ENCODE measurements at regions not wholly inside any gene's neighbourhood (a gene's known extent, or its start where the extent isn't known, plus 50 kb on each side); places are given as distances from the start of the nearest gene placed in this dataset.
"Not testable (repeated sequence)": the region's sequence is repeated elsewhere in the genome, so short reads cannot be mapped to it uniquely, and the experiment has no call there.

GRCh38 chr1:232425421-232425820 is 204.5 kb downstream of the SIPA1L2 start:
- DNase-seq: no peak
- peaks cover 0 to 12% (median 0%) of the 10 kb centered on the region in 3 donors for H3K4me1 Mint-ChIP-seq
- Histone ChIP-seq H3K9me3 (ENCODE audit: low read length) (no peaks in the 10 kb centered on the region), H3K4me1 (ENCODE audit: insufficient read depth, low read length) (no peaks in the 10 kb centered on the region), H3K36me3 (ENCODE audit: insufficient read depth, low read length) (no peaks in the 10 kb centered on the region), H3K4me3 (ENCODE audit: low read length) (no peak overlapping the region), H3K27me3 (ENCODE audit: insufficient read depth, low read length, poor library complexity, severe bottlenecking) (no peaks in the 10 kb centered on the region), H3K27ac (ENCODE audit: low read depth, low read length) (no peak overlapping the region)
- CTCF ChIA-PET: no interaction called here
- no peaks in the 10 kb centered on the region for H3K27me3 Mint-ChIP-seq
- no peak overlapping the region for H3K27ac Mint-ChIP-seq
- H3K9me3 Mint-ChIP-seq: no peaks in the 10 kb centered on the region
- POLR2A ChIA-PET: no interaction called here
- peaks cover 0 to 11% (median 7%) of the 10 kb centered on the region in 3 donors for H3K36me3 Mint-ChIP-seq
- no peak overlapping the region for H3K4me3 Mint-ChIP-seq

- Histone ChIP-seq H3K27me3 (ENCODE audit: insufficient read depth, low read length, poor library complexity, severe bottlenecking) (no peaks in the 10 kb centered on the region), H3K4me1 (ENCODE audit: insufficient read depth, low read length) (no peaks in the 10 kb centered on the region), H3K9me3 (ENCODE audit: low read length) (no peaks in the 10 kb centered on the region), H3K36me3 (ENCODE audit: insufficient read depth, low read length) (no peaks in the 10 kb centered on the region), H3K27ac (ENCODE audit: low read depth, low read length) (no peak overlapping the region), H3K4me3 (ENCODE audit: low read length) (no peak overlapping the region)
- H3K27me3 Mint-ChIP-seq: peaks cover 0 to 6% of the 10 kb centered on the region in 2 donors
- H3K4me3 Mint-ChIP-seq: no peak overlapping the region
- CTCF ChIA-PET: no interaction called here
- H3K9me3 Mint-ChIP-seq: no peaks in the 10 kb centered on the region
- no peak for DNase-seq
- POLR2A ChIA-PET: no interaction called here
- peaks cover 0 to 22% (median 9%) of the 10 kb centered on the region in 3 donors for H3K36me3 Mint-ChIP-seq
- peaks cover 0 to 12% (median 0%) of the 10 kb centered on the region in 3 donors for H3K4me1 Mint-ChIP-seq
- H3K27ac Mint-ChIP-seq: no peak overlapping the region
Observed at GRCh38 chr1:232423591-232423990, 206.3 kb downstream of the SIPA1L2 start.

GRCh38 chr1:232422898-232423297 is 207.0 kb downstream of the SIPA1L2 start:
- Mint-ChIP-seq H3K27me3 (peaks cover 1 to 6% of the 10 kb centered on the region in 2 donors), H3K27ac (no peak overlapping the region), H3K36me3 (peaks cover 0 to 22% (median 10%) of the 10 kb centered on the region in 3 donors), H3K4me3 (no peak overlapping the region), H3K4me1 (peaks cover 0 to 12% (median 0%) of the 10 kb centered on the region in 3 donors), H3K9me3 (no peaks in the 10 kb centered on the region)
- H3K4me3 ChIP-seq (ENCODE audit: low read length): no peak overlapping the region
- POLR2A ChIA-PET: no interaction called here
- DNase-seq: no peak
- no peaks in the 10 kb centered on the region for H3K36me3 ChIP-seq (ENCODE audit: insufficient read depth, low read length)
- H3K27me3 ChIP-seq (ENCODE audit: insufficient read depth, low read length, poor library complexity, severe bottlenecking): no peaks in the 10 kb centered on the region
- no peaks in the 10 kb centered on the region for H3K4me1 ChIP-seq (ENCODE audit: insufficient read depth, low read length)
- no peak overlapping the region for H3K27ac ChIP-seq (ENCODE audit: low read depth, low read length)
- no peaks in the 10 kb centered on the region for H3K9me3 ChIP-seq (ENCODE audit: low read length)
- CTCF ChIA-PET: no interaction called here

GRCh38 chr1:232422098-232422497 is 207.8 kb downstream of the SIPA1L2 start:
- Mint-ChIP-seq H3K27me3 (peaks cover 1 to 6% of the 10 kb centered on the region in 2 donors), H3K27ac (no peak overlapping the region), H3K36me3 (peaks cover 0 to 22% (median 11%) of the 10 kb centered on the region in 3 donors), H3K9me3 (no peaks in the 10 kb centered on the region), H3K4me1 (peaks cover 0 to 12% (median 0%) of the 10 kb centered on the region in 3 donors), H3K4me3 (no peak overlapping the region)
- Histone ChIP-seq H3K4me1 (ENCODE audit: insufficient read depth, low read length) (no peaks in the 10 kb centered on the region), H3K36me3 (ENCODE audit: insufficient read depth, low read length) (no peaks in the 10 kb centered on the region), H3K27me3 (ENCODE audit: insufficient read depth, low read length, poor library complexity, severe bottlenecking) (no peaks in the 10 kb centered on the region), H3K9me3 (ENCODE audit: low read length) (no peaks in the 10 kb centered on the region), H3K27ac (ENCODE audit: low read depth, low read length) (no peak overlapping the region), H3K4me3 (ENCODE audit: low read length) (no peak overlapping the region)
- POLR2A ChIA-PET: no interaction called here
- DNase-seq: no peak
- CTCF ChIA-PET: no interaction called here

- ChIA-PET CTCF (no interaction called here), POLR2A (no interaction called here)
- Histone ChIP-seq H3K27ac (ENCODE audit: low read depth, low read length) (no peak overlapping the region), H3K9me3 (ENCODE audit: low read length) (no peaks in the 10 kb centered on the region), H3K4me1 (ENCODE audit: insufficient read depth, low read length) (no peaks in the 10 kb centered on the region), H3K4me3 (ENCODE audit: low read length) (no peak overlapping the region), H3K36me3 (ENCODE audit: insufficient read depth, low read length) (no peaks in the 10 kb centered on the region), H3K27me3 (ENCODE audit: insufficient read depth, low read length, poor library complexity, severe bottlenecking) (no peaks in the 10 kb centered on the region)
- H3K27me3 Mint-ChIP-seq: peaks cover 1 to 6% of the 10 kb centered on the region in 2 donors
- H3K36me3 Mint-ChIP-seq: peaks cover 0 to 22% (median 11%) of the 10 kb centered on the region in 3 donors
- no peak for DNase-seq
- H3K9me3 Mint-ChIP-seq: no peaks in the 10 kb centered on the region
- H3K27ac Mint-ChIP-seq: no peak overlapping the region
- H3K4me3 Mint-ChIP-seq: no peak overlapping the region
- H3K4me1 Mint-ChIP-seq: peaks cover 0 to 12% (median 0%) of the 10 kb centered on the region in 3 donors
Observed at GRCh38 chr1:232421143-232421796, 208.7 kb downstream of the SIPA1L2 start.

- Mint-ChIP-seq H3K4me1 (peaks cover 0 to 12% (median 0%) of the 10 kb centered on the region in 3 donors), H3K4me3 (no peak overlapping the region), H3K9me3 (no peaks in the 10 kb centered on the region), H3K27me3 (peaks cover 1 to 11% of the 10 kb centered on the region in 2 donors), H3K36me3 (peaks cover 0 to 18% (median 10%) of the 10 kb centered on the region in 3 donors), H3K27ac (no peak overlapping the region)
- Histone ChIP-seq H3K27me3 (ENCODE audit: insufficient read depth, low read length, poor library complexity, severe bottlenecking) (no peaks in the 10 kb centered on the region), H3K27ac (ENCODE audit: low read depth, low read length) (no peak overlapping the region), H3K9me3 (ENCODE audit: low read length) (no peaks in the 10 kb centered on the region), H3K4me1 (ENCODE audit: insufficient read depth, low read length) (no peaks in the 10 kb centered on the region), H3K36me3 (ENCODE audit: insufficient read depth, low read length) (no peaks in the 10 kb centered on the region), H3K4me3 (ENCODE audit: low read length) (no peak overlapping the region)
- no peak for DNase-seq
- ChIA-PET POLR2A (no interaction called here), CTCF (no interaction called here)
Observed at GRCh38 chr1:232417636-232418248, 212.2 kb downstream of the SIPA1L2 start.

- peaks cover 0 to 22% (median 10%) of the 10 kb centered on the region in 3 donors for H3K36me3 Mint-ChIP-seq
Observed at GRCh38 chr1:232416026-232416568, 213.8 kb downstream of the SIPA1L2 start.

GRCh38 chr1:232415481-232415880 is 214.5 kb downstream of the SIPA1L2 start:
- H3K27me3 ChIP-seq (ENCODE audit: insufficient read depth, low read length, poor library complexity, severe bottlenecking); POLR2A ChIA-PET; H3K9me3 Mint-ChIP-seq; H3K4me1 ChIP-seq (ENCODE audit: insufficient read depth, low read length); DNase-seq; H3K4me1 Mint-ChIP-seq; H3K4me3 ChIP-seq (ENCODE audit: low read length); CTCF ChIA-PET; H3K9me3 ChIP-seq (ENCODE audit: low read length); H3K27ac ChIP-seq (ENCODE audit: low read depth, low read length); H3K36me3 ChIP-seq (ENCODE audit: insufficient read depth, low read length); H3K4me3 Mint-ChIP-seq: not testable (repeated sequence)
- Mint-ChIP-seq H3K27me3 (peaks cover 4 to 11% of the 10 kb centered on the region in 2 donors), H3K36me3 (peaks cover 0 to 22% (median 10%) of the 10 kb centered on the region in 3 donors), H3K27ac (peak overlapping the region in 2 of 8 donors; percentile 31 to 66)

More at GRCh38 chr1:232416026-232416568, 213.8 kb downstream of the SIPA1L2 start:
- DNase-seq: no peak
- ChIA-PET CTCF (no interaction called here), POLR2A (no interaction called here)
- Mint-ChIP-seq H3K4me3 (no peak overlapping the region), H3K27ac (no peak overlapping the region), H3K9me3 (no peaks in the 10 kb centered on the region), H3K27me3 (peaks cover 4 to 11% of the 10 kb centered on the region in 2 donors), H3K4me1 (peaks cover 0 to under 1% (median 0%) of the 10 kb centered on the region in 3 donors)
- H3K4me3 ChIP-seq (ENCODE audit: low read length): no peak overlapping the region
- no peak overlapping the region for H3K27ac ChIP-seq (ENCODE audit: low read depth, low read length)
- H3K9me3 ChIP-seq (ENCODE audit: low read length): no peaks in the 10 kb centered on the region
- no peaks in the 10 kb centered on the region for H3K27me3 ChIP-seq (ENCODE audit: insufficient read depth, low read length, poor library complexity, severe bottlenecking)
- H3K36me3 ChIP-seq (ENCODE audit: insufficient read depth, low read length): no peaks in the 10 kb centered on the region
- H3K4me1 ChIP-seq (ENCODE audit: insufficient read depth, low read length): no peaks in the 10 kb centered on the region

All from CD8-positive, alpha-beta memory T cell (primary cell).